Psoas muscle (tissue), 7 donors: ENCODE measurements at regions not wholly inside any gene's neighbourhood (a gene's known extent, or its start where the extent isn't known, plus 50 kb on each side); places are given as distances from the start of the nearest gene placed in this dataset.

Source experiments
- ATAC-seq, 4 donors: fragments of 200-7000 bp; cut with Tn5 transposase; one replicate each; pipeline ENCODE4 v1.9.1; 2020; ENCODE audit warnings: moderate library complexity in 3 of 4, mild to moderate bottlenecking in 2 of 4
- DNase-seq, 2 donors: peaks; one replicate each; pipeline ENCODE4 v3.0.0-alpha.2; 2020
- H3K27ac ChIP-seq: fragments of 200-600 bp; one replicate; pipeline ENCODE4 v1.8.0; 2022
- H3K27me3 ChIP-seq, 3 donors: fragments of 200-600 bp in 1 of 3; one replicate each; pipeline versions ENCODE4 v1.6.1 to v1.8.0; 2013 to 2022; ENCODE audit warnings: low read length in 2 of 3, mild to moderate bottlenecking in 2 of 3, moderate library complexity in 1 of 3; ENCODE audit not compliant: insufficient read depth in 3 of 3
- H3K36me3 ChIP-seq, 2 donors: fragments of 200-600 bp in 1 of 2; one replicate each; pipeline versions ENCODE4 v1.6.1 to v1.8.0; 2013 to 2022; ENCODE audit warnings: low read depth in 1 of 2, mild to moderate bottlenecking in 1 of 2, moderate library complexity in 1 of 2; ENCODE audit not compliant: insufficient read depth in 1 of 2
- H3K4me1 ChIP-seq: fragments of 200-600 bp; one replicate; pipeline ENCODE4 v1.8.0; 2022
- H3K4me3 ChIP-seq: fragments of 200-600 bp; one replicate; pipeline ENCODE4 v1.8.0; 2022; ENCODE audit warnings: mild to moderate bottlenecking
- H3K9me3 ChIP-seq: fragments of 200-600 bp; one replicate; pipeline ENCODE4 v1.8.0; 2022
- WGBS, 3 donors: extraction: QIAGEN DNeasy Blood & Tissue Kit; methylation state at CpG; one replicate each; pipeline versions ENCODE4 v1.1.6 to v1.1.7; 2013; 5-methylcytosine and 5-hydroxymethylcytosine counted together
- intact Hi-C, 2 donors: fragments of 100-400 bp; cut with DNase I; formaldehyde crosslinking; loops; one replicate each; pipeline versions ENCODE4 v1.11.0 to v1.14.2; 2022
- TF ChIP-seq, protein P1 (sequence below): fragments of 200-600 bp; IDR thresholded peaks from one replicate; pipeline ENCODE4 v1.8.0; 2022; ENCODE audit warnings: antibody characterized with exemption
- donor health status: healthy with polysubstance abuse.
- donor health status: DM: no; HTN: no; CAD: no; lungs with moderate emphysema.
- donor health status: Bipolar disorder and iron deficiency.
- donor health status: healthy.
- donor health status: DM: yes; HTN: yes; CAD: no.
- donor health status: DM: no; HTN: no; CAD: no.
- donor health status: DM: yes; HTN: yes; CAD: no.

DNA sequence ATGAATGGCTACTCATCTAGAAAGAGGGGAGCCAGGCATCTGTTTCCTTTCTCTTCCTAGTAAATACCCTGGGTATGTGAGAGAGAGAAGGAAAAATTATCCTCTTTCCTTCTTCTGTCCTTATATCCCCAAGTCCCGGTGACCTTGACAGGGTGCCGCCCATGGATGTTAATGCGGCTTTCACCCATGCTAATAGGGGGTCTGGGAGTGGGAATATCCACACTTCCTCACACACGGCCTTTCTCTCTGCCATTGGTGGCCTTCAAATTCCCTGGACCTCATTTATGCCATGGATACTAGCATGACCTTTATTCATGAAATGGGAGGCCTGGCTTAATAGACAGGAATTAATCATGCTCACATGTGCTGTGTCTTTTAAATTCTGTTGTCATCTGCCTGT lies 159.0 kb upstream of the NOX3 start:
- H3K36me3 ChIP-seq: no peaks in the 10 kb centered on the region
- ATAC-seq (no peak), DNase-seq (no peak)
- no peaks in the 10 kb centered on the region for H3K4me1 ChIP-seq
- no peaks in the 10 kb centered on the region for H3K27me3 ChIP-seq
- TF ChIP-seq, protein P1, sequence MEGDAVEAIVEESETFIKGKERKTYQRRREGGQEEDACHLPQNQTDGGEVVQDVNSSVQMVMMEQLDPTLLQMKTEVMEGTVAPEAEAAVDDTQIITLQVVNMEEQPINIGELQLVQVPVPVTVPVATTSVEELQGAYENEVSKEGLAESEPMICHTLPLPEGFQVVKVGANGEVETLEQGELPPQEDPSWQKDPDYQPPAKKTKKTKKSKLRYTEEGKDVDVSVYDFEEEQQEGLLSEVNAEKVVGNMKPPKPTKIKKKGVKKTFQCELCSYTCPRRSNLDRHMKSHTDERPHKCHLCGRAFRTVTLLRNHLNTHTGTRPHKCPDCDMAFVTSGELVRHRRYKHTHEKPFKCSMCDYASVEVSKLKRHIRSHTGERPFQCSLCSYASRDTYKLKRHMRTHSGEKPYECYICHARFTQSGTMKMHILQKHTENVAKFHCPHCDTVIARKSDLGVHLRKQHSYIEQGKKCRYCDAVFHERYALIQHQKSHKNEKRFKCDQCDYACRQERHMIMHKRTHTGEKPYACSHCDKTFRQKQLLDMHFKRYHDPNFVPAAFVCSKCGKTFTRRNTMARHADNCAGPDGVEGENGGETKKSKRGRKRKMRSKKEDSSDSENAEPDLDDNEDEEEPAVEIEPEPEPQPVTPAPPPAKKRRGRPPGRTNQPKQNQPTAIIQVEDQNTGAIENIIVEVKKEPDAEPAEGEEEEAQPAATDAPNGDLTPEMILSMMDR: no peak
- WGBS, 3 donors: 71 to 91% (median 77%) methylated on average over 4 of the region's 4 CpGs
- intact Hi-C loops: no loop called here
- H3K4me3 ChIP-seq: no peak overlapping the region
- H3K27ac ChIP-seq: no peak overlapping the region
- H3K9me3 ChIP-seq: peaks cover 31% of the 10 kb centered on the region

DNA sequence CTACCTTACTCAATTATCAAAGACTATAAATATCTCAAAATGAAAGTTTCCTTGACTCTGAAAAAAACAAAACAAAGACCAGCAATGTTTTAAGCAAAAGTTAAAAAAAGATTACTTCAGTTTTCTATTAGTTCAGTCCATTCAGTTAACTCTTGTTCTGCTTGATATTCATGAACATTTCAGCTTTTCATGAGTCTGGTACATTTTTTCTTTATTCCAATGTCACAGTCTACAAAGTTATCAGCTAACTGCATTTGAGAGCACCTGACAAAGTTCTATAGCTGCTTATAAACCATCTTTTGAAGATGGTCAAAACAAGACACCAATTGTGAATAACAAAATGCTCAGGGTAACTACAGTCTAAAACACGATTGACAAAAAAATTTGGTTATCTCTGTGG lies 156.1 kb upstream of the NOX3 start:
- intact Hi-C loops: no loop called here
- WGBS, 3 donors: 80 to 84% (median 83%) methylated on average over 1 of the region's 1 CpG
- Histone ChIP-seq H3K9me3 (peaks cover 31% of the 10 kb centered on the region), H3K27me3 (peaks cover 0 to 3% (median 0%) of the 10 kb centered on the region in 3 donors), H3K27ac (no peak overlapping the region), H3K4me3 (no peak overlapping the region), H3K4me1 (no peaks in the 10 kb centered on the region), H3K36me3 (no peaks in the 10 kb centered on the region)
- no peak for ATAC-seq
- no peak for DNase-seq
- TF ChIP-seq, protein P1: no peak

DNA sequence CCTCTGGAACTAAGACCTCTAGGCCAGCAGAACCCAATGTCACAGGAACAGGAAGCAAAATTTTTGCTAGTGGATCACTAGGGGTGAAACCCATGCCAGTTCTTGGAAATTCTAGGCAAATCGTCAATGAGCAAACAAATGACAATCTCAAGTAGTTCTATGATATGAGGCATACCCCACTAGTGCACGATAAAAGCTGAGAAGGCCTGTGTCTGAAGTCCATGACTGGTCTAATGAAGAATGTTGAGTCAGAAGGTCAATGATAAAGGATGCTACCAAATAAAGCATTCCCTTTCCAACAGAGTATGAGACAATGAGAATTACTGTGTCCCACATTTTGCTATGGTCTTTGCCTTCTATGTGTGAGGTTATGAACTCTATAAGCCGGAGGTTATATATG lies 149.4 kb upstream of the NOX3 start:
- no peak overlapping the region for H3K27ac ChIP-seq
- ATAC-seq: no peak
- H3K9me3 ChIP-seq: no peaks in the 10 kb centered on the region
- TF ChIP-seq, protein P1: no peak
- intact Hi-C loops: no loop called here
- DNase-seq: no peak
- 85 to 91% (median 88%) methylated on average over 3 of the region's 3 CpGs for WGBS, 3 donors
- H3K4me3 ChIP-seq: no peak overlapping the region
- no peaks in the 10 kb centered on the region for H3K36me3 ChIP-seq
- H3K27me3 ChIP-seq: peaks cover 0 to 3% (median 0%) of the 10 kb centered on the region in 3 donors
- no peaks in the 10 kb centered on the region for H3K4me1 ChIP-seq

DNA sequence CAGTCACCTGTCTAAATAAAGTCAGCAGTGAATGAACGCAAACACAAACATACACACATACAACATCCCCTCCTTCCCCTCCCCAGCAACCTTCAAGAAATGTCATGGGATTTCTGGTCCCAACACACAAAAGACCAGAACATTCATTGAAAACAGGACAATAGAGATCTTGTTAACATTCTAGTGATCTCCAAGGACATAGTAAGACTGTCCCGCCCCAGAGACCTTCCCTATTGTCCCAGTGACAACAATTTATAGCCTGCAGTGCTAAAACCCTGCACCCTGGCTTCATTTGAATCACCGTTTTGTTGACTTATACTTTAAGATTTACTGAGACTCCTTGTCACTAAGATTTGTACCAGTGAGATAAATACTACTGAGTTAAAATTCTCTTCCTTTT lies 143.9 kb upstream of the NOX3 start:
- intact Hi-C loops: no loop called here
- TF ChIP-seq, protein P1: no peak
- Histone ChIP-seq H3K4me3 (no peak overlapping the region), H3K36me3 (no peaks in the 10 kb centered on the region), H3K27me3 (no peaks in the 10 kb centered on the region), H3K4me1 (no peaks in the 10 kb centered on the region), H3K27ac (no peak overlapping the region), H3K9me3 (no peaks in the 10 kb centered on the region)
- ATAC-seq (no peak), DNase-seq (no peak)
- 35 to 38% (median 38%) methylated on average over 3 of the region's 3 CpGs for WGBS, 3 donors

DNA sequence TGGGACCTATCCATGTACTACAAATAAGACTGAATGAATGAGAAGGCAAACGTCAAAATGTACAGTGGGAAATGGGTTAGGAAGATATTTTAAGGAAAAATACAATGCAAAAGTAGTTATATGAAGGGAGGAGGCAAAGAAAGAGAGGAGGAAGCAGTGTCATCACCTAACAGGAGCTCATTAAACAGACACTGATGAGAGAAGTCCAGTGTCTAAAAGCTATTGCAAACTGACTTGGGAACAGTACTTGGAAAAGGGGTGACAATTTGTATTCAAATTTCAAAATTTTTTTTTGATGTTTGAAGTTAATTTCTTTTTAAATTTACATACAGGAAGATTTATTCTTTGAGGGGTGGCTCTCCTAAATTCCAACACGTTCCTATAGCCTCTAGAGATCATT lies 143.5 kb upstream of the NOX3 start:
- no peaks in the 10 kb centered on the region for H3K36me3 ChIP-seq
- H3K4me1 ChIP-seq: no peaks in the 10 kb centered on the region
- no peaks in the 10 kb centered on the region for H3K9me3 ChIP-seq
- DNase-seq (no peak), ATAC-seq (no peak)
- intact Hi-C loops: no loop called here
- no peak overlapping the region for H3K4me3 ChIP-seq
- no peaks in the 10 kb centered on the region for H3K27me3 ChIP-seq
- H3K27ac ChIP-seq: no peak overlapping the region
- TF ChIP-seq, protein P1: no peak
- WGBS, 3 donors: 32 to 43% (median 34%) methylated on average over 2 of the region's 2 CpGs
